Cerebellar cortex (tissue), 1 donor: ENCODE measurements at regions not wholly inside any gene's neighbourhood (a gene's known extent, or its start where the extent isn't known, plus 50 kb on each side); places are given as distances from the start of the nearest gene placed in this dataset.
"Not testable (repeated sequence)": the region's sequence is repeated elsewhere in the genome, so short reads cannot be mapped to it uniquely, and the experiment has no call there.

Experiments used
- DNase-seq: peaks from one replicate; pipeline ENCODE4 v3.0.0-alpha.2; 2015; ENCODE audit warnings: low spot score

GRCh38 chr3:194043516-194043915 lies 92.4 kb upstream of the HES1 start:
- DNase-seq, result no peak

GRCh38 chr3:194045289-194045688 lies 90.7 kb upstream of the HES1 start:
- no peak for DNase-seq

- no peak for DNase-seq
Observed at GRCh38 chr3:194045919-194046318, 90.0 kb upstream of the HES1 start.

- no peak for DNase-seq
Observed at GRCh38 chr3:194046531-194046930, 89.4 kb upstream of the HES1 start.

GRCh38 chr3:194046995-194047645 lies 88.8 kb upstream of the HES1 start:
- no peak for DNase-seq

GRCh38 chr3:194049394-194049793 lies 86.6 kb upstream of the HES1 start:
- no peak for DNase-seq

- DNase-seq, result no peak
Observed at GRCh38 chr3:194050782-194051320, 85.1 kb upstream of the HES1 start.

GRCh38 chr3:194051366-194052149 lies 84.4 kb upstream of the HES1 start:
- DNase-seq, result no peak

- no peak for DNase-seq
Observed at GRCh38 chr3:194053136-194053535, 82.8 kb upstream of the HES1 start.

GRCh38 chr3:194054016-194054415 lies 81.9 kb upstream of the HES1 start:
- no peak for DNase-seq

GRCh38 chr3:194054540-194054939 lies 81.4 kb upstream of the HES1 start:
- DNase-seq, result no peak

GRCh38 chr3:194054961-194055360 lies 81.0 kb upstream of the HES1 start:
- DNase-seq, result no peak

- DNase-seq, result not testable (repeated sequence)
Observed at GRCh38 chr3:194056323-194056722, 79.6 kb upstream of the HES1 start.

GRCh38 chr3:194056731-194057415 lies 79.1 kb upstream of the HES1 start:
- DNase-seq, result no peak

- DNase-seq, result no peak
Observed at GRCh38 chr3:194057570-194058188, 78.3 kb upstream of the HES1 start.

- no peak for DNase-seq
Observed at GRCh38 chr3:194058189-194058571, 77.8 kb upstream of the HES1 start.

GRCh38 chr3:194058753-194059152 lies 77.2 kb upstream of the HES1 start:
- no peak for DNase-seq

- DNase-seq, result no peak
Observed at GRCh38 chr3:194061421-194062030, 74.4 kb upstream of the HES1 start.

GRCh38 chr3:194062830-194063229 lies 73.1 kb upstream of the HES1 start:
- no peak for DNase-seq

GRCh38 chr3:194064380-194065332 lies 71.3 kb upstream of the HES1 start:
- DNase-seq, result no peak

GRCh38 chr3:194067327-194067726 lies 68.6 kb upstream of the HES1 start:
- not testable (repeated sequence) for DNase-seq
